GM12865 (cell line): ENCODE measurements at regions not wholly inside any gene's neighbourhood (a gene's known extent, or its start where the extent isn't known, plus 50 kb on each side); places are given as distances from the start of the nearest gene placed in this dataset.
"Not testable (repeated sequence)": the region's sequence is repeated elsewhere in the genome, so short reads cannot be mapped to it uniquely, and the experiment has no call there.

Experiments
- DNase-seq: peaks from one replicate; pipeline ENCODE4 v3.0.0; 2010; ENCODE audit warnings: low read depth
- H3K4me3 ChIP-seq: 2 replicates; pipeline ENCODE4 v1.5.1; 2011; ENCODE audit warnings: mild to moderate bottlenecking, low read depth, low read length, control low read depth
- CTCF ChIP-seq: IDR thresholded peaks from 2 replicates; pipeline ENCODE4 v1.5.1; 2011; ENCODE audit warnings: low read length, control low read depth, low read depth, inconsistent platforms; ENCODE audit not compliant: insufficient read depth; ENCODE audit errors: missing control alignments

DNA sequence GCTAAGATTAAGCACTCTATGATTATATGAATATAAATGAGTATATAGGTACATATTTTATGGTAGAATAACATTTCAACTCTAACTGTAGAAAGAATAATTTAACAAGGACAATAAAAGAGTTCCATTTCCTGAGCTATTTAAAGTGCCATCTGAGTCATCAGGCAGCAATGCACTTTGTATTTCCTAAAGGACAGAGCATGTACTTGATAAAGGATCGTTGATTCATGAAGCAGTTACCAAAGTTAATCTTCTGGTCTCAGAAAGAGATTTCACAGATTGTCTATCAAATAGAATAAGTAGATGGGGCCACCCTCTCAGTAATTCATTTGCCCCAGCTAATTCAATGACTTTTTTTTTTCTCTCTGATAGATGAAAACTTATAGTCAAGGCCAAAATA is 747.8 kb downstream of the CDH18 start:
- H3K4me3 ChIP-seq, result no peak overlapping the region
- no peak for TF ChIP-seq CTCF
- no peak for DNase-seq

DNA sequence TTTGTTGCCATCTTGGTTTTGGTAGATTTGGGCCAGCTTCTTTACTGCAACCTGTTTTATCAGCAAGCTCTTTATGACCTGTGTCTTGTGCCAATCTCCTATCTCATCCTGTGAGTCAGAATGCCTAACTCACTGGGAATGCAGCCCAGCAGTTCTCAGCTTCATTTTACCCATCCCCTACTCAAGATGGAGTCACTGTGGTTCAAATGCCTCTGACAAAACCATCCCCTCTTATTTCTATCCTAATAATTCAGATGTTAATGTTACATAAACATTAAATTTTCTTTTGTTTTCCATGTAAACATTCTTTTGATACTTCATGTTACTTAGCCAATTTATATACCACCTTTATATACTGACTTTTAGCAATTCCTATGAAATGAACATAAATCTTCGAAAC is 746.3 kb downstream of the CDH18 start:
- no peak overlapping the region for H3K4me3 ChIP-seq
- TF ChIP-seq CTCF, result no peak
- no peak for DNase-seq

GRCh38 chr5:19246191-19246590 is 741.8 kb downstream of the CDH18 start:
- not testable (repeated sequence) for DNase-seq, H3K4me3 ChIP-seq

- no peak for TF ChIP-seq CTCF
- no peak for DNase-seq
- no peak overlapping the region for H3K4me3 ChIP-seq
These were observed 740.7 kb downstream of the CDH18 start for GRCh38 chr5:19247302-19247701.

GRCh38 chr5:19256036-19256435 is 732.0 kb downstream of the CDH18 start:
- no peak for DNase-seq
- no peak overlapping the region for H3K4me3 ChIP-seq
- no peak for TF ChIP-seq CTCF

GRCh38 chr5:19258686-19259085 is 729.3 kb downstream of the CDH18 start:
- no peak for TF ChIP-seq CTCF

GRCh38 chr5:19261879-19262278 is 726.1 kb downstream of the CDH18 start:
- no peak for DNase-seq
- no peak overlapping the region for H3K4me3 ChIP-seq
- TF ChIP-seq CTCF, result no peak

More at GRCh38 chr5:19258686-19259085, 729.3 kb downstream of the CDH18 start:
- no peak overlapping the region for H3K4me3 ChIP-seq
- DNase-seq, result no peak

DNA sequence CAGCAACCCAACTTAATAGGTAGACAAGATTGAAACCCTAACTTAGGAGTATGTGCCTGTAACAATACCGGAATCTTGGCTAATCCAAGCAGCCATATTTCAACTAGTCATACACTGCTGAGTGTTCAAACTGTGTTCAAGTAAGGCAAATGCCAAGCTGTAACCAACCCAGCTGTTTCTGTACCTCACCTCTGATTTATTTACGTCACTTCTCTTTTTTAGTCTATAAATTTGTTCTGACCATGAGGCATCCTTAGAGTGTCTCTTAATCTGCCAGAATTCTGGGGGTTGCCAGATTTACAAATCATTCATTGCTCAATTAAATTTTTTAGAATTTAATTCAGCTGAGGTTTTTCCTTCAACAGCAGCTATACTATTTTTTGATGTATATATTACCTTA is 723.2 kb downstream of the CDH18 start:
- no peak for TF ChIP-seq CTCF
- DNase-seq, result no peak
- H3K4me3 ChIP-seq, result no peak overlapping the region
